ENCODE measurements at regions not wholly inside any gene's neighbourhood (a gene's known extent, or its start where the extent isn't known, plus 50 kb on each side); places are given as distances from the start of the nearest gene placed in this dataset.

DNA sequence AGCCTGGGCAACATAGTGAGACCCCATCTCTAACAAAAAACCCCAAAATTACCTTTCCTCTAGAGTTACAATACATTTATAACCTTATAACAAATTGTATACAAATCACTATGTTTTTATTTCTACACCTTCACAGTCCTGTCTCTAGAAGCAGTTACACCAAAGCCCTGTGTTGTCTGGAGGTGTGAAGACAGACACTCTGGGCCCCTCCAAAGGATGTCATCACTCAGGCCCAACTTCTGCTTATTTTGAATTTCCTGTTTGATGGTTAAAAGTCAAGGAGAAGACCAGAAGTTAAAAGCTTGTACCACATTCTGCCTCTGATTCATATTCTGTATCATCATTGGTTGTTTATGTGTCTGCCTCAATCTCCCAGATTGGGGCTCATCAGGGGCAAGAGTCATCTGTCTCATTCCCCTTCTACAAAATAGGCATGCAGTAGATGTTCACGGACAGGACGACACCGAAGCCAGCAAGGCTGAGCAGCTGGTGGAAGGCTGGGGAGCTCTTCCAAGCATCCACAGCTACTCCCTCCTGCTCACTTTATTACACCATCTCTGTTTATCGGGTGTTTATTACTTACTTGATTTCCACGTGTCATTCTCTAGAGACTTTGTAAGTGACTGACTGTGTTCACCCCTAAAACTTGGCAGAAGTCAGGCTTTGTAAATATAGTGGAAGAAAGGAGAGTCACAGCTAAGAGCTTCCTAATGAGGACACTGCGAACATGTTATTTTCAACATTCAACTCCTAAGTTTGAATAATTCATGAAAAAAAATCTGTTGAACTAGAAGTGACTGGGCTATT is 136.8 kb upstream of the ANKRD28 start:
- TF ChIP-seq POLR2A (IDR thresholded peaks at IDR 0.05): no peak
- TF ChIP-seq, protein P1, sequence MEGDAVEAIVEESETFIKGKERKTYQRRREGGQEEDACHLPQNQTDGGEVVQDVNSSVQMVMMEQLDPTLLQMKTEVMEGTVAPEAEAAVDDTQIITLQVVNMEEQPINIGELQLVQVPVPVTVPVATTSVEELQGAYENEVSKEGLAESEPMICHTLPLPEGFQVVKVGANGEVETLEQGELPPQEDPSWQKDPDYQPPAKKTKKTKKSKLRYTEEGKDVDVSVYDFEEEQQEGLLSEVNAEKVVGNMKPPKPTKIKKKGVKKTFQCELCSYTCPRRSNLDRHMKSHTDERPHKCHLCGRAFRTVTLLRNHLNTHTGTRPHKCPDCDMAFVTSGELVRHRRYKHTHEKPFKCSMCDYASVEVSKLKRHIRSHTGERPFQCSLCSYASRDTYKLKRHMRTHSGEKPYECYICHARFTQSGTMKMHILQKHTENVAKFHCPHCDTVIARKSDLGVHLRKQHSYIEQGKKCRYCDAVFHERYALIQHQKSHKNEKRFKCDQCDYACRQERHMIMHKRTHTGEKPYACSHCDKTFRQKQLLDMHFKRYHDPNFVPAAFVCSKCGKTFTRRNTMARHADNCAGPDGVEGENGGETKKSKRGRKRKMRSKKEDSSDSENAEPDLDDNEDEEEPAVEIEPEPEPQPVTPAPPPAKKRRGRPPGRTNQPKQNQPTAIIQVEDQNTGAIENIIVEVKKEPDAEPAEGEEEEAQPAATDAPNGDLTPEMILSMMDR (IDR thresholded peaks at IDR 0.05): no peak
